HL-60/S4 treated with retinoic acid at 250 ng/mL for 4 days and 3 days (cell line): ENCODE measurements at regions not wholly inside any gene's neighbourhood (a gene's known extent, or its start where the extent isn't known, plus 50 kb on each side); places are given as distances from the start of the nearest gene placed in this dataset.

Experiments
- in situ Hi-C: fragments of 300-500 bp; cut with MboI; formaldehyde crosslinking; loops from 2 replicates; pipeline ENCODE4 v1.7.0; 2022; ENCODE audit warnings: low sequenced_read_pairs

GRCh38 chr5:125836256-125836655, 587.0 kb upstream of the GRAMD2B start:
- in situ Hi-C loops: no loop called here

GRCh38 chr5:125837866-125838265, 585.3 kb upstream of the GRAMD2B start:
- in situ Hi-C loops: no loop called here

GRCh38 chr5:125847561-125847960, 575.6 kb upstream of the GRAMD2B start:
- in situ Hi-C loops: no loop called here

- in situ Hi-C loops: no loop called here
Measured at GRCh38 chr5:125848751-125849150, 574.5 kb upstream of the GRAMD2B start.

- in situ Hi-C loops: no loop called here
Measured at GRCh38 chr5:125856949-125857348, 566.3 kb upstream of the GRAMD2B start.

GRCh38 chr5:125863579-125863978, 559.6 kb upstream of the GRAMD2B start:
- in situ Hi-C loops: no loop called here

- in situ Hi-C loops: no loop called here
Measured at GRCh38 chr5:125865166-125865815, 557.9 kb upstream of the GRAMD2B start.

GRCh38 chr5:125868036-125868435, 555.2 kb upstream of the GRAMD2B start:
- in situ Hi-C loops: no loop called here

- in situ Hi-C loops: no loop called here
Measured at GRCh38 chr5:125870256-125870655, 553.0 kb upstream of the GRAMD2B start.

GRCh38 chr5:125874057-125874456, 549.2 kb upstream of the GRAMD2B start:
- in situ Hi-C loops: no loop called here

- in situ Hi-C loops: no loop called here
Measured at GRCh38 chr5:125874717-125875116, 548.5 kb upstream of the GRAMD2B start.

GRCh38 chr5:125877248-125877647, 546.0 kb upstream of the GRAMD2B start:
- in situ Hi-C loops: no loop called here

GRCh38 chr5:125882061-125882460, 541.1 kb upstream of the GRAMD2B start:
- in situ Hi-C loops: no loop called here

GRCh38 chr5:125883223-125883622, 540.0 kb upstream of the GRAMD2B start:
- in situ Hi-C loops: no loop called here

GRCh38 chr5:125888358-125888757, 534.9 kb upstream of the GRAMD2B start:
- in situ Hi-C loops: no loop called here

GRCh38 chr5:125890511-125890931, 532.7 kb upstream of the GRAMD2B start:
- in situ Hi-C loops: no loop called here

GRCh38 chr5:125891061-125891725, 532.0 kb upstream of the GRAMD2B start:
- in situ Hi-C loops: no loop called here

GRCh38 chr5:125894383-125894782, 528.8 kb upstream of the GRAMD2B start:
- in situ Hi-C loops: no loop called here

- in situ Hi-C loops: no loop called here
Measured at GRCh38 chr5:125896368-125896767, 526.8 kb upstream of the GRAMD2B start.

- in situ Hi-C loops: no loop called here
Measured at GRCh38 chr5:125897089-125897488, 526.1 kb upstream of the GRAMD2B start.

- in situ Hi-C loops: no loop called here
Measured at GRCh38 chr5:125898851-125899405, 524.3 kb upstream of the GRAMD2B start.

GRCh38 chr5:125912028-125912427, 511.2 kb upstream of the GRAMD2B start:
- in situ Hi-C loops: no loop called here
